GM10248 (cell line): ENCODE measurements at regions not wholly inside any gene's neighbourhood (a gene's known extent, or its start where the extent isn't known, plus 50 kb on each side); places are given as distances from the start of the nearest gene placed in this dataset.

ENCODE experiments used
- CTCF ChIA-PET: fragments of 300-600 bp; sonication (Branson Sonifier 250); formaldehyde crosslinking; extraction: SDS; loops from one replicate; lab custom pipeline; 2021; ENCODE audit warnings: antibody characterized with exemption; lab: Yijun Ruan, JAX
- POLR2A ChIA-PET: fragments of 350-650 bp; sonication (Branson Sonifier 250); formaldehyde crosslinking; extraction: SDS; loops from one replicate; lab custom pipeline; 2020; ENCODE audit warnings: antibody characterized with exemption; lab: Yijun Ruan, JAX
- DNase-seq: peaks from one replicate; pipeline ENCODE4 v3.0.0; 2012; ENCODE audit errors: extremely low spot score
- CTCF ChIP-seq: IDR thresholded peaks from 2 replicates; pipeline ENCODE4 v1.5.1; 2012; ENCODE audit warnings: mild to moderate bottlenecking, low read depth; ENCODE audit errors: extremely low read depth, missing control alignments, control extremely low read depth

- CTCF ChIA-PET: interaction anchor here (1.3 to 1.8 kb wide), 2 partner anchors 12 to 13 kb away, joined by 3 to 4 read pairs; no protein-coding TSS in a partner anchor
- peak; percentile 21 for DNase-seq
- POLR2A ChIA-PET: no interaction called here
- TF ChIP-seq CTCF: no peak
These were observed 529.1 kb upstream of the MEX3C start for GRCh38 chr18:51726614-51727013.

- ChIA-PET POLR2A (no interaction called here), CTCF (interaction anchor here (1.8 kb wide), 1 partner anchor 13 kb away, joined by 4 read pairs; no protein-coding TSS in a partner anchor)
- no peak for TF ChIP-seq CTCF
- DNase-seq: peak; percentile 20
These were observed 530.3 kb upstream of the MEX3C start for GRCh38 chr18:51727780-51728179.

- TF ChIP-seq CTCF: no peak
- CTCF ChIA-PET: interaction anchor here (1.3 to 1.5 kb wide), 3 partner anchors 17 to 38 kb away, joined by 3 to 6 read pairs (median 3); no protein-coding TSS in a partner anchor
These were observed 533.6 kb upstream of the MEX3C start for GRCh38 chr18:51731070-51731469.

GRCh38 chr18:51734576-51734975 is 537.1 kb upstream of the MEX3C start:
- TF ChIP-seq CTCF: no peak
- ChIA-PET POLR2A (no interaction called here), CTCF (no interaction called here)
- no peak for DNase-seq

More at GRCh38 chr18:51731070-51731469, 533.6 kb upstream of the MEX3C start:
- POLR2A ChIA-PET: no interaction called here
- DNase-seq: no peak

GRCh38 chr18:51739044-51739666 is 541.7 kb upstream of the MEX3C start:
- no peak for TF ChIP-seq CTCF
- POLR2A ChIA-PET: no interaction called here
- CTCF ChIA-PET: interaction anchor here (0.9 to 1.8 kb wide), 3 partner anchors 9 to 28 kb away, joined by 3 to 4 read pairs (median 3); no protein-coding TSS in a partner anchor
- DNase-seq: peak; percentile 72

- TF ChIP-seq CTCF: no peak
- DNase-seq: no peak
- POLR2A ChIA-PET: no interaction called here
- CTCF ChIA-PET: interaction anchor here (1.2 kb wide), 2 partner anchors 14 to 15 kb away, joined by 3 read pairs; no protein-coding TSS in a partner anchor
These were observed 554.4 kb upstream of the MEX3C start for GRCh38 chr18:51751901-51752300.
